Psoas muscle (tissue), 7 donors: ENCODE measurements at regions not wholly inside any gene's neighbourhood (a gene's known extent, or its start where the extent isn't known, plus 50 kb on each side); places are given as distances from the start of the nearest gene placed in this dataset.

ENCODE experiments used
- ATAC-seq, 4 donors: fragments of 200-7000 bp; cut with Tn5 transposase; one replicate each; pipeline ENCODE4 v1.9.1; 2020; ENCODE audit warnings: moderate library complexity in 3 of 4, mild to moderate bottlenecking in 2 of 4
- DNase-seq, 2 donors: peaks; one replicate each; pipeline ENCODE4 v3.0.0-alpha.2; 2020
- H3K27ac ChIP-seq: fragments of 200-600 bp; one replicate; pipeline ENCODE4 v1.8.0; 2022
- H3K27me3 ChIP-seq, 3 donors: fragments of 200-600 bp in 1 of 3; one replicate each; pipeline versions ENCODE4 v1.6.1 to v1.8.0; 2013 to 2022; ENCODE audit warnings: low read length in 2 of 3, mild to moderate bottlenecking in 2 of 3, moderate library complexity in 1 of 3; ENCODE audit not compliant: insufficient read depth in 3 of 3
- H3K36me3 ChIP-seq, 2 donors: fragments of 200-600 bp in 1 of 2; one replicate each; pipeline versions ENCODE4 v1.6.1 to v1.8.0; 2013 to 2022; ENCODE audit warnings: low read depth in 1 of 2, mild to moderate bottlenecking in 1 of 2, moderate library complexity in 1 of 2; ENCODE audit not compliant: insufficient read depth in 1 of 2
- H3K4me1 ChIP-seq: fragments of 200-600 bp; one replicate; pipeline ENCODE4 v1.8.0; 2022
- H3K4me3 ChIP-seq: fragments of 200-600 bp; one replicate; pipeline ENCODE4 v1.8.0; 2022; ENCODE audit warnings: mild to moderate bottlenecking
- H3K9me3 ChIP-seq: fragments of 200-600 bp; one replicate; pipeline ENCODE4 v1.8.0; 2022
- CTCF ChIP-seq: fragments of 200-600 bp; IDR thresholded peaks from one replicate; pipeline ENCODE4 v1.8.0; 2022; ENCODE audit warnings: antibody characterized with exemption
- WGBS, 3 donors: extraction: QIAGEN DNeasy Blood & Tissue Kit; methylation state at CpG; one replicate each; pipeline versions ENCODE4 v1.1.6 to v1.1.7; 2013; 5-methylcytosine and 5-hydroxymethylcytosine counted together
- intact Hi-C, 2 donors: fragments of 100-400 bp; cut with DNase I; formaldehyde crosslinking; loops; one replicate each; pipeline versions ENCODE4 v1.11.0 to v1.14.2; 2022
- donor health status: healthy with polysubstance abuse.
- donor health status: DM: no; HTN: no; CAD: no; lungs with moderate emphysema.
- donor health status: Bipolar disorder and iron deficiency.
- donor health status: healthy.
- donor health status: DM: yes; HTN: yes; CAD: no.
- donor health status: DM: no; HTN: no; CAD: no.
- donor health status: DM: yes; HTN: yes; CAD: no.

DNA sequence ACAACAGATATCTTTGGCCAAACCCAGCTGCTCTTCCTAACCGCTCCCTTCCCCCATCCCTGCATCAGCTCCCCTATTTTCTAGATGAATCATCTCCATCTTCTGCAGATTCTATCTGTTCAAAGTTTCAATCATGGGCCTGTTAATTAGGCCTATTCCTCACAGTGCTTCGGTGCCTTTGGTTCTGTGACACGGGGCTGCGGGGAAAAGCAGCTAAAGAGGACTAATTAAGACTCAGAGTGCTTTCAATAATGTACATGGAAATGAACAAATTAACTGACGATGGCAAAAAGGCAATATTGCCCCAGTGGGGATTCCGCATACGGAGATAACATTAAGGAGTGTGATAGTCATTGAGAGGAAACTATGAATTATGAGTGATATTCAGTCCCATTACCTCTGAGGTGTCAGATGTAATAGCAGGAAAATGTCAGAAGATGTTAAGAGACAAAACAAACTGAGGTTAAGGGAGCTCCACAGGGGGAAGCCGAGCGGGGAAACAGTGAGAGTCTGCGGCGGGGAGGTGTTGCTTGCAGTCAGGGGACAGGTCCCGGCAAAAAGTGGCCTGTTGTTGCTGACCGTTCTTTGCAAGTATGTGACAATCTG lies 716.9 kb downstream of the TYW1 start:
- Histone ChIP-seq H3K27me3 (no peaks in the 10 kb centered on the region), H3K4me1 (no peaks in the 10 kb centered on the region), H3K9me3 (no peaks in the 10 kb centered on the region), H3K27ac (no peak overlapping the region), H3K36me3 (no peaks in the 10 kb centered on the region), H3K4me3 (no peak overlapping the region)
- ATAC-seq, result no peak
- no peak for TF ChIP-seq CTCF
- intact Hi-C loops, result no loop called here
- WGBS, 3 donors, result 79 to 81% (median 81%) methylated on average over 13 of the region's 13 CpGs
- DNase-seq, result no peak

DNA sequence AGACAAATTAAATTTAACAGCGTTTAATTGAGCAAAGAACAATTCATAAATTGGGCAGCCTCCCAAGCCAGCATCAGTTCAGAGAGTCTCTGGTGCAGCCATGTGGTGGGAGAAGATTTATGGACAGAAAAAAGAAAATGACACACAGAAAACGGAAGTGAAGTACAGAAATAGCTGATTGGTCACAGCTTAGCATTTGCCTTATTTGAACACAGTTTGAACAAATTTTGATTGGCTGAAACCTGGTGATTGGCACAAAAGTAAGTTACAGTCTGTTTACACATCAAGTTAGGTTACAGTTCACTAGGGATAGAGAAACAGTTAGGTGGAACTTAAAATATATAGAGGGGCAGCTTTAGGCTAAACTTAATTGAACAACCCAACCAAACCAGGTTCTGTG lies 720.1 kb downstream of the TYW1 start:
- DNase-seq, result no peak
- TF ChIP-seq CTCF, result no peak
- WGBS, 3 donors, result 19 to 40% (median 22%) methylated on average over 2 of the region's 2 CpGs
- Histone ChIP-seq H3K27ac (no peak overlapping the region), H3K4me1 (no peaks in the 10 kb centered on the region), H3K27me3 (no peaks in the 10 kb centered on the region), H3K36me3 (no peaks in the 10 kb centered on the region), H3K4me3 (no peak overlapping the region), H3K9me3 (no peaks in the 10 kb centered on the region)
- intact Hi-C loops, result no loop called here
- ATAC-seq, result no peak

- 53 to 58% (median 56%) methylated on average over 3 of the region's 3 CpGs for WGBS, 3 donors
- H3K4me1 ChIP-seq, result no peaks in the 10 kb centered on the region
These were observed 727.0 kb downstream of the TYW1 start for GRCh38 chr7:67723591-67723990.

DNA sequence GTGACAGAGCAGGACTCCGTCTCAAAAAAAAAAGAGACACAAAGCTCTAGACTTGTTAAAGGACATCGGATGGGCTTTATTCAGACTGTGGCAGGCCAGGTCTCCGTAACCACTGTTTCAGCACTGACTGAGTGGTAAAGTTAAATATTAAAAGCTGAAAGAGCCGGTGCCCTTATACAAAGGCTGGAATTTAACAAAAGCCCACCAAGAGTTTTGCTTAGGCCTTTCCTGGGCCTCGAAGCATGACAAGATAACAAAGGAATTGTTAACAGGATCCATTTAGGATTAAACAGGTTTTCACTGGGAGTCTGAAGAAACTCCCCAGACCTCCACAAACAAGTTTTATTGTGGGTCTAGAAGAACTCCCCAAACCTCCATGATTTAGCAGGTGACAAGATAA lies 727.8 kb downstream of the TYW1 start:
- Histone ChIP-seq H3K4me3 (no peak overlapping the region), H3K9me3 (no peaks in the 10 kb centered on the region), H3K27ac (no peak overlapping the region), H3K27me3 (peaks cover 0 to under 1% (median 0%) of the 10 kb centered on the region in 3 donors), H3K4me1 (no peaks in the 10 kb centered on the region), H3K36me3 (no peaks in the 10 kb centered on the region)
- WGBS, 3 donors, result 86 to 91% (median 87%) methylated on average over 5 of the region's 5 CpGs
- no peak for TF ChIP-seq CTCF
- ATAC-seq, result no peak
- no peak for DNase-seq
- intact Hi-C loops, result no loop called here

More at GRCh38 chr7:67723591-67723990, 727.0 kb downstream of the TYW1 start:
- Histone ChIP-seq H3K27ac (no peak overlapping the region), H3K4me3 (no peak overlapping the region), H3K27me3 (no peaks in the 10 kb centered on the region), H3K9me3 (no peaks in the 10 kb centered on the region), H3K36me3 (no peaks in the 10 kb centered on the region)
- ATAC-seq (no peak), DNase-seq (no peak)
- intact Hi-C loops, result no loop called here
- TF ChIP-seq CTCF, result no peak

DNA sequence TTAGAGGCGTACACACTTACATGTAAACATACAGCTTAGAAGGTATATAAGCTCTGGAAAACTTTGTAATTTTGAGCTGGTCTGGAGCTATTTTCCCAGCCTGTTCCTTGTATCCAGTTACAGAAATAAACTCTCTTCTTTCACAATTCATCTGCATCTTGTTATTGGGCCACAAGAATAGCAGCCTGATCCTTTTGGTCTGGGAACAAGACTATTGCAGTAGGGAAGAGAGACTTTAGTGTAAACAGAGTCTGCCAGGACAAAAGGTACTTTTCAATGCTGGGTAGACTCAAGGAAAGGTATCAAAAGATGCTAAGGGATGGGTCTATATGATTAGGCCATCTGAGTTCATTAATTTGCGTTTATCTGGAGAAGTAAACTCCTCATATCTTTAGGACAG lies 728.3 kb downstream of the TYW1 start:
- WGBS, 3 donors, result 89 to 91% (median 91%) methylated on average over 2 of the region's 2 CpGs
- Histone ChIP-seq H3K9me3 (no peaks in the 10 kb centered on the region), H3K4me1 (no peaks in the 10 kb centered on the region), H3K36me3 (no peaks in the 10 kb centered on the region), H3K27me3 (peaks cover 0 to 3% (median 0%) of the 10 kb centered on the region in 3 donors), H3K4me3 (no peak overlapping the region), H3K27ac (no peak overlapping the region)
- ATAC-seq, result no peak
- intact Hi-C loops, result no loop called here
- no peak for DNase-seq
- TF ChIP-seq CTCF, result no peak
